ENCODE measurements at regions not wholly inside any gene's neighbourhood (a gene's known extent, or its start where the extent isn't known, plus 50 kb on each side); places are given as distances from the start of the nearest gene placed in this dataset.
A peak's percentile ranks its signal among the peaks of the same experiment; 100 is the strongest.

DNA sequence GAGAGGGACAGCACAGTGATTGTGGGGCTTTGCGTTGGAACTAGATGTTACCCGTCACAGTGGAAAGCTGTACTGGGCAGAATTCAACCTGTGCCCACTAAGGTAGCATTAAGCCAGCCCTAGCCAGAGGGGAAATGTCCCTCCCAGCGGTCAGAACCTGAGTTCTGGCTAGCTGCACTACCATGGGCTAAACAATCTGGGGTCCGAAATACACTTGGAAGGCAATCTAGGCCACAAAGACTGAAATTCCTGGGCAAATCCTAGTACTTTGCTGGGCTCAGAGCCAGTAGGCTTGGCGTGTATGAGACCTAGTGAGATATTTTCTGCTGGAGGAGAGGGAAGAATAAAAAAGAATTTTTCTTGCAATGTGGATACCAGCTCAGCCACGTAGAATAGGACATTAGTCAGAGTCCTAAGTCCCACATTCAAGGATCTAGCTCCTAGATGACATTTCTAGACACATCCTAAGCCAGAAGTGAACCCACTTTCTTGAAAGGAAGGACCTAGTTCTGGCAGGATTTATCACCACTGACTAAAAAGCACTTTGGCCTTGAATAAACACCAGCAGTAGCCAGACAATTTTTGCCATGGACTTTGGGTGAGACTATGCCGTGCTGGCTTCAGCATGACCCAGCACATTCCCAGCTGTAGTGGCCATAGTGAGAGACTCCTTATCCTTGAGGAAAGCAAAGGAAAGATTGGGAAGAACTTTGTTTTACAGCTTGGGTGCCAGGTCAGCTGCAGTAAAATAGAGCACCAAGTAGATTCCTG is 618.0 kb downstream of the BRINP1 start:
- H3K4me3 ChIP-seq, result no peak overlapping the region
- H3K9me3 ChIP-seq, result no peaks in the 10 kb centered on the region
- POLR2A ChIA-PET, result no interaction called here
- TF ChIP-seq ESRRA (IDR thresholded peaks at IDR 0.05; ENCODE audit: borderline replicate concordance, low read length) (no peak), KDM5A (IDR thresholded peaks at IDR 0.05) (no peak), RARB (CRISPR knock-in tag; IDR thresholded peaks at IDR 0.05) (no peak), RFX5 (IDR thresholded peaks at IDR 0.05) (no peak), NPAS2 (CRISPR knock-in tag; IDR thresholded peaks at IDR 0.05; ENCODE audit: borderline replicate concordance) (no peak), NR3C1 (IDR thresholded peaks at IDR 0.05) (no peak), CBX8 (IDR thresholded peaks at IDR 0.05) (no peak), HOXB13 (CRISPR knock-in tag; IDR thresholded peaks at IDR 0.05; ENCODE audit: low read depth) (no peak), HEYL (CRISPR knock-in tag; IDR thresholded peaks at IDR 0.05) (no peak), CHD4 (IDR thresholded peaks at IDR 0.05; ENCODE audit: borderline replicate concordance) (no peak), JUN (IDR thresholded peaks at IDR 0.05) (no peak), KDM1A (IDR thresholded peaks at IDR 0.05; ENCODE audit: low read depth) (no peak), HOXB5 (CRISPR knock-in tag; IDR thresholded peaks at IDR 0.05) (no peak), ZNF302 (CRISPR knock-in tag; IDR thresholded peaks at IDR 0.05) (no peak)
- TF ChIP-seq, protein P1, sequence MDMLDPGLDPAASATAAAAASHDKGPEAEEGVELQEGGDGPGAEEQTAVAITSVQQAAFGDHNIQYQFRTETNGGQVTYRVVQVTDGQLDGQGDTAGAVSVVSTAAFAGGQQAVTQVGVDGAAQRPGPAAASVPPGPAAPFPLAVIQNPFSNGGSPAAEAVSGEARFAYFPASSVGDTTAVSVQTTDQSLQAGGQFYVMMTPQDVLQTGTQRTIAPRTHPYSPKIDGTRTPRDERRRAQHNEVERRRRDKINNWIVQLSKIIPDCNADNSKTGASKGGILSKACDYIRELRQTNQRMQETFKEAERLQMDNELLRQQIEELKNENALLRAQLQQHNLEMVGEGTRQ (IDR thresholded peaks at IDR 0.05), result no peak
- H3K27ac ChIP-seq, result no peak overlapping the region
- WGBS (ENCODE audit: missing lambda C conversion rate), result 27% methylated on average over 7 of the region's 7 CpGs
- no peak for DNase-seq (ENCODE audit: low read depth in 1 of 2, low spot score in 1 of 2)
- FAIRE-seq, result no peak
- no peak for ATAC-seq
- H3K4me1 ChIP-seq, result no peaks in the 10 kb centered on the region
- CTCF ChIA-PET, result interaction anchor here (0.6 to 1.0 kb wide), 2 partner anchors 581 to 1859 kb away, joined by 3 to 4 read pairs; no protein-coding TSS in a partner anchor
- no peak overlapping the region for H3K4me2 ChIP-seq

DNA sequence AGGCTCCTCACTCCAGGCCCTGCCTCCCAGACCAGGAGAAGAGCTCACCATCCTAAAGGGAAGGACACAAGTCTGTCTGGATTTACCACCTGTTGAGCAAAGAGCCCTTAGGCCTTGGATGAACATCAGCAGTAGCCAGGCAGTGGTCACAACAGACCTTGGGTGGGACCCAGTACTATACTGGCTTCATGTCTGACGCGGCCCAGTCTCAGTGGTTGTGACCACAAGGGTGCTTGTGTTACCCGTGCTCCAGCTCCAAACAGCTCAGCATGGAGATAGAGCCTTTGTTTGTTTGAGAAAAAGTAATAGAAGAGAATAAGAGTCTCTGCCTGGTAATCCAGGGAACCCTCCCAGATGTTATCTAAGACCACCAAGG is 617.4 kb downstream of the BRINP1 start:
- H3K4me1 ChIP-seq, result no peaks in the 10 kb centered on the region
- no peak overlapping the region for H3K4me2 ChIP-seq
- ChIA-PET CTCF (interaction anchor here (1.0 kb wide), 1 partner anchor 582 kb away, joined by 3 read pairs; no protein-coding TSS in a partner anchor), POLR2A (no interaction called here)
- DNase-seq (ENCODE audit: low read depth in 1 of 2, low spot score in 1 of 2) (no peak), FAIRE-seq (no peak), ATAC-seq (no peak)
- WGBS (ENCODE audit: missing lambda C conversion rate), result 42% methylated on average over 3 of the region's 3 CpGs
- H3K4me3 ChIP-seq, result no peak overlapping the region
- TF ChIP-seq TFCP2L1 (CRISPR knock-in tag; IDR thresholded peaks at IDR 0.05) (no peak), SREBF2 (IDR thresholded peaks at IDR 0.05) (no peak), ZFP36 (IDR thresholded peaks at IDR 0.05; ENCODE audit: borderline replicate concordance, partially characterized antibody) (no peak), HOXB13 (CRISPR knock-in tag; IDR thresholded peaks at IDR 0.05; ENCODE audit: low read depth) (no peak)
- H3K27ac ChIP-seq, result no peak overlapping the region
- H3K9me3 ChIP-seq, result no peaks in the 10 kb centered on the region

DNA sequence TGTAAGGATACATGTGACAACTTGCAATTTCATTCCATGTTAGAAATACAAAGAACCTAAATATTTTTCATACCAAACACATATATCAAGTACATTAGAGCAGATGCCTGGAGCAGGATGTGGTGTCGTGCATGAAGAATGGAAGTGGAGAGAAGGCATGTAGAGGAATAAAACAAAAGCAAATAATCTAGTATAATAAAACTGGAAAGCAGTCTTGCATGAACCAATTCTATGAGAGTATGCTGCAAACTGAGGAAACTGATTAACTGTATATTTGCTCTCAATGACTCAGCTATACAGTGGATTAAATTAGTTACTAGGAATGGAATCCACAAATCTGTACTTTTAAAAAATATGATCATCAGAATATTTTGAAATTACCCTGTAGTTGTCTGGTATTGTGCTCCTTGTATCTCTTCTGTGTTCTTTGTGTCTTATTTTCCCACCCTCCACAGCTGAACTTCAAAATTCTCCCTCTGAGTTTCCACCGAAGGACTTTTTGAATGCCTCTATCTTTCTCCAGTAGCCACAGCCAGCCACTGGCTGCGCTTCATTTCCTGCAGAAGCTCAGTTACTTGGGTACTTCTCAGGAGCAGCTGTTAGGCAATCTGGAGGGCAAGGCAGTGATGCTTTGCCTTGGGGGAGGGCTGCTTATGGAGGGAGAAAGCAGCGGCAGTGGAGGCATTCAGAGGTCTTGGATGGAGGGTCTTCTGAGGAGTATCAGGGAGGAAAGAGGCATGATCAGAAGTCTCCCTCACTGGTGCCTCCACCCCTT is 608.0 kb downstream of the BRINP1 start:
- peaks cover 2% of the 10 kb centered on the region; the same call in 1 of the 3 replicates for H3K9me3 ChIP-seq
- no peak overlapping the region for H3K4me3 ChIP-seq
- no peaks in the 10 kb centered on the region for H3K4me1 ChIP-seq
- peak overlapping the region in 1 of 2 experiments; percentile 37; a peak in 1 of 6 replicates for H3K27ac ChIP-seq
- ChIA-PET CTCF (no interaction called here), POLR2A (no interaction called here)
- DNase-seq (ENCODE audit: low read depth in 1 of 2, low spot score in 1 of 2) (no peak), FAIRE-seq (no peak), ATAC-seq (no peak)
- H3K4me2 ChIP-seq, result peak overlapping the region; percentile 25; the same call in 2 of the 3 replicates
- WGBS (ENCODE audit: missing lambda C conversion rate), result 17% methylated on average over 4 of the region's 4 CpGs
- TF ChIP-seq, protein P2, sequence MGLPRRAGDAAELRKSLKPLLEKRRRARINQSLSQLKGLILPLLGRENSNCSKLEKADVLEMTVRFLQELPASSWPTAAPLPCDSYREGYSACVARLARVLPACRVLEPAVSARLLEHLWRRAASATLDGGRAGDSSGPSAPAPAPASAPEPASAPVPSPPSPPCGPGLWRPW (IDR thresholded peaks at IDR 0.05), result no peak
- TF ChIP-seq ZC3H11A (IDR thresholded peaks at IDR 0.05) (no peak), MYC (IDR thresholded peaks at IDR 0.05; ENCODE audit: borderline replicate concordance, low read length) (no peak), ZSCAN20 (CRISPR knock-in tag; IDR thresholded peaks at IDR 0.05) (no peak), TFCP2L1 (CRISPR knock-in tag; IDR thresholded peaks at IDR 0.05) (no peak), KDM1A (IDR thresholded peaks at IDR 0.05; ENCODE audit: low read depth) (no peak), CBX8 (IDR thresholded peaks at IDR 0.05) (no peak), GATA3 (IDR thresholded peaks at IDR 0.05; ENCODE audit: borderline replicate concordance) (no peak), FOXS1 (CRISPR knock-in tag; IDR thresholded peaks at IDR 0.05) (no peak), RFX5 (IDR thresholded peaks at IDR 0.05) (no peak), RNF2 (IDR thresholded peaks at IDR 0.05; ENCODE audit: borderline replicate concordance, low read depth) (no peak), ESRRA (IDR thresholded peaks at IDR 0.05; ENCODE audit: borderline replicate concordance, low read length) (no peak)
- TF ChIP-seq, protein P3, sequence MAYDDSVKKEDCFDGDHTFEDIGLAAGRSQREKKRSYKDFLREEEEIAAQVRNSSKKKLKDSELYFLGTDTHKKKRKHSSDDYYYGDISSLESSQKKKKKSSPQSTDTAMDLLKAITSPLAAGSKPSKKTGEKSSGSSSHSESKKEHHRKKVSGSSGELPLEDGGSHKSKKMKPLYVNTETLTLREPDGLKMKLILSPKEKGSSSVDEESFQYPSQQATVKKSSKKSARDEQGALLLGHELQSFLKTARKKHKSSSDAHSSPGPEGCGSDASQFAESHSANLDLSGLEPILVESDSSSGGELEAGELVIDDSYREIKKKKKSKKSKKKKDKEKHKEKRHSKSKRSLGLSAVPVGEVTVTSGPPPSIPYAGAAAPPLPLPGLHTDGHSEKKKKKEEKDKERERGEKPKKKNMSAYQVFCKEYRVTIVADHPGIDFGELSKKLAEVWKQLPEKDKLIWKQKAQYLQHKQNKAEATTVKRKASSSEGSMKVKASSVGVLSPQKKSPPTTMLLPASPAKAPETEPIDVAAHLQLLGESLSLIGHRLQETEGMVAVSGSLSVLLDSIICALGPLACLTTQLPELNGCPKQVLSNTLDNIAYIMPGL (CRISPR knock-in tag; IDR thresholded peaks at IDR 0.05; ENCODE audit: borderline replicate concordance), result no peak
- TF ChIP-seq, protein P4, sequence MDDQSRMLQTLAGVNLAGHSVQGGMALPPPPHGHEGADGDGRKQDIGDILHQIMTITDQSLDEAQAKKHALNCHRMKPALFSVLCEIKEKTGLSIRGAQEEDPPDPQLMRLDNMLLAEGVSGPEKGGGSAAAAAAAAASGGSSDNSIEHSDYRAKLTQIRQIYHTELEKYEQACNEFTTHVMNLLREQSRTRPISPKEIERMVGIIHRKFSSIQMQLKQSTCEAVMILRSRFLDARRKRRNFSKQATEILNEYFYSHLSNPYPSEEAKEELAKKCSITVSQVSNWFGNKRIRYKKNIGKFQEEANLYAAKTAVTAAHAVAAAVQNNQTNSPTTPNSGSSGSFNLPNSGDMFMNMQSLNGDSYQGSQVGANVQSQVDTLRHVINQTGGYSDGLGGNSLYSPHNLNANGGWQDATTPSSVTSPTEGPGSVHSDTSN (IDR thresholded peaks at IDR 0.05), result no peak

Measured in A549 (cell line).